ENCODE measurements at regions not wholly inside any gene's neighbourhood (a gene's known extent, or its start where the extent isn't known, plus 50 kb on each side); places are given as distances from the start of the nearest gene placed in this dataset.

- Histone ChIP-seq H3K9me2 (replicated peaks; ENCODE audit: control insufficient read depth, low read length) (no peaks in the 10 kb centered on the region), H3K27me3 (ENCODE audit: control insufficient read depth, low read length) (no peaks in the 10 kb centered on the region), H3F3A (ENCODE audit: control insufficient read depth, insufficient read depth) (no peaks in the 10 kb centered on the region), H3K36me3 (ENCODE audit: control insufficient read depth, low read length) (no peaks in the 10 kb centered on the region), H3K4me1 (ENCODE audit: control insufficient read depth, low read length) (peaks cover 8% of the 10 kb centered on the region), H3K4me3 (ENCODE audit: low read length) (no peak overlapping the region), H3K9me3 (ENCODE audit: control insufficient read depth, insufficient read depth, low read length) (no peaks in the 10 kb centered on the region), H3K4me2 (ENCODE audit: low read length) (no peak overlapping the region), H4K20me1 (ENCODE audit: control insufficient read depth, insufficient read depth, low read depth, low read length) (no peaks in the 10 kb centered on the region), H3K27ac (ENCODE audit: low read depth, low read length) (no peak overlapping the region), H3K79me2 (ENCODE audit: control insufficient read depth, low read length) (no peaks in the 10 kb centered on the region)
- TF ChIP-seq CTCF (IDR thresholded peaks at IDR 0.05; ENCODE audit: low read depth, low read length, poor library complexity, severe bottlenecking): no peak
- no peak for TF ChIP-seq EZH2phosphoT487 (IDR thresholded peaks at IDR 0.05; ENCODE audit: borderline replicate concordance, low read length)
These were observed 99.1 kb downstream of the NIBAN1 start for GRCh38 chr1:184875218-184875617.

- no peak for TF ChIP-seq EZH2phosphoT487 (IDR thresholded peaks at IDR 0.05; ENCODE audit: borderline replicate concordance, low read length)
- no peak for TF ChIP-seq CTCF (IDR thresholded peaks at IDR 0.05; ENCODE audit: low read depth, low read length, poor library complexity, severe bottlenecking)
- Histone ChIP-seq H3K79me2 (ENCODE audit: control insufficient read depth, low read length) (no peaks in the 10 kb centered on the region), H3K4me1 (ENCODE audit: control insufficient read depth, low read length) (no peaks in the 10 kb centered on the region), H3K4me2 (ENCODE audit: low read length) (no peak overlapping the region), H3K9me2 (replicated peaks; ENCODE audit: control insufficient read depth, low read length) (no peaks in the 10 kb centered on the region), H3K27me3 (ENCODE audit: control insufficient read depth, low read length) (no peaks in the 10 kb centered on the region), H3K9me3 (ENCODE audit: control insufficient read depth, insufficient read depth, low read length) (no peaks in the 10 kb centered on the region), H3F3A (ENCODE audit: control insufficient read depth, insufficient read depth) (no peaks in the 10 kb centered on the region), H4K20me1 (ENCODE audit: control insufficient read depth, insufficient read depth, low read depth, low read length) (no peaks in the 10 kb centered on the region), H3K4me3 (ENCODE audit: low read length) (no peak overlapping the region), H3K36me3 (ENCODE audit: control insufficient read depth, low read length) (no peaks in the 10 kb centered on the region), H3K27ac (ENCODE audit: low read depth, low read length) (no peak overlapping the region)
These were observed 104.0 kb downstream of the NIBAN1 start for GRCh38 chr1:184870319-184870718.

DNA sequence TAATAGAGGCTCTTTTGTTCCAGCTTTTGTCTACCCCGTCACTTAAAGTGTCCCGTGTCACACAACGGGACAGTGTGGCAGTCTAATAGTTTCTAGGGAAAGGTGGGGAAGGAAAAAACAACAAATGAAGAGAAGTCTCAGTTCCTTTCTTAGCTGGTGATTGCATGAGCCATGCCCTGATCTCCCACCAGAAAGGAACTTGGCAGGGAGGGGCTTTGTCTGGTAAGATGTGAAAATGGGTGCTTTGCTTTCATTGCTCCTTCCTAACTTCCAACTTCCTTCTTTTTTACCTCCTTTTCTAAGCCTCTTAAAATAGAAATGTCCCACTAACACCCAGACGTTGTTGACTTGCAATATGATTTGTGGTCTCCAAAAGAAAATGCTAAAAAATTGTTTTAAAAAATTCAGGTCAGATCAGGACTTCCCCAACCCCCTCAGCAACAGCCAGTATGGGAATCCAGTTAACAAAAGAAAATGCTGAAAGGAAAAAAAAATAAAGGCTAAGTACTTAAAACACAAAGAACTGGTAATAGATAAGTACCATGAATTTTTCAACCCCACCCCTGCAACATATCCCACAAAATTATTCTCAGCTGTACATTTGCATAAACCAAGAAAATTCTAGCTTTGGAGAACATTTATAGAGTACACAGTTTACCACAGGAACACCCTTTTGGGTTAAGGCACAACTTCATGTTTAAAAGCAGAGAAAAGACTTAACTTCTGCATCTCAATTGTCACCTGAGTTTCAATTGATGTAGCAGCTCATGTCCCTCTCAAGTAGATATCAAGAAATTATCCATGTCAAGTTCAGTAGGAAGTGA lies 106.2 kb downstream of the NIBAN1 start:
- Histone ChIP-seq H3K4me2 (ENCODE audit: low read length) (no peak overlapping the region), H3K9me2 (replicated peaks; ENCODE audit: control insufficient read depth, low read length) (no peaks in the 10 kb centered on the region), H3K36me3 (ENCODE audit: control insufficient read depth, low read length) (no peaks in the 10 kb centered on the region), H3K27ac (ENCODE audit: low read depth, low read length) (no peak overlapping the region), H3K4me3 (ENCODE audit: low read length) (no peak overlapping the region), H3K9me3 (ENCODE audit: control insufficient read depth, insufficient read depth, low read length) (no peaks in the 10 kb centered on the region), H3F3A (ENCODE audit: control insufficient read depth, insufficient read depth) (no peaks in the 10 kb centered on the region), H3K4me1 (ENCODE audit: control insufficient read depth, low read length) (no peaks in the 10 kb centered on the region), H3K27me3 (ENCODE audit: control insufficient read depth, low read length) (no peaks in the 10 kb centered on the region), H3K79me2 (ENCODE audit: control insufficient read depth, low read length) (no peaks in the 10 kb centered on the region), H4K20me1 (ENCODE audit: control insufficient read depth, insufficient read depth, low read depth, low read length) (no peaks in the 10 kb centered on the region)
- no peak for TF ChIP-seq CTCF (IDR thresholded peaks at IDR 0.05; ENCODE audit: low read depth, low read length, poor library complexity, severe bottlenecking)

All from DOHH2 (cell line).